ENCODE measurements at regions not wholly inside any gene's neighbourhood (a gene's known extent, or its start where the extent isn't known, plus 50 kb on each side); places are given as distances from the start of the nearest gene placed in this dataset.

- TF ChIP-seq, protein P1, sequence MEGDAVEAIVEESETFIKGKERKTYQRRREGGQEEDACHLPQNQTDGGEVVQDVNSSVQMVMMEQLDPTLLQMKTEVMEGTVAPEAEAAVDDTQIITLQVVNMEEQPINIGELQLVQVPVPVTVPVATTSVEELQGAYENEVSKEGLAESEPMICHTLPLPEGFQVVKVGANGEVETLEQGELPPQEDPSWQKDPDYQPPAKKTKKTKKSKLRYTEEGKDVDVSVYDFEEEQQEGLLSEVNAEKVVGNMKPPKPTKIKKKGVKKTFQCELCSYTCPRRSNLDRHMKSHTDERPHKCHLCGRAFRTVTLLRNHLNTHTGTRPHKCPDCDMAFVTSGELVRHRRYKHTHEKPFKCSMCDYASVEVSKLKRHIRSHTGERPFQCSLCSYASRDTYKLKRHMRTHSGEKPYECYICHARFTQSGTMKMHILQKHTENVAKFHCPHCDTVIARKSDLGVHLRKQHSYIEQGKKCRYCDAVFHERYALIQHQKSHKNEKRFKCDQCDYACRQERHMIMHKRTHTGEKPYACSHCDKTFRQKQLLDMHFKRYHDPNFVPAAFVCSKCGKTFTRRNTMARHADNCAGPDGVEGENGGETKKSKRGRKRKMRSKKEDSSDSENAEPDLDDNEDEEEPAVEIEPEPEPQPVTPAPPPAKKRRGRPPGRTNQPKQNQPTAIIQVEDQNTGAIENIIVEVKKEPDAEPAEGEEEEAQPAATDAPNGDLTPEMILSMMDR (conservative IDR thresholded peaks at IDR 0.05; ENCODE audit: low read depth, low read length), result no peak
- no peak for TF ChIP-seq EZH2 (IDR thresholded peaks at IDR 0.05; ENCODE audit: borderline replicate concordance, low read depth, low read length, poor library complexity, severe bottlenecking)
Observed at GRCh38 chr4:104615496-104615895, 120.8 kb upstream of the CXXC4 start.
